ENCODE measurements at regions not wholly inside any gene's neighbourhood (a gene's known extent, or its start where the extent isn't known, plus 50 kb on each side); places are given as distances from the start of the nearest gene placed in this dataset.
"Not testable (repeated sequence)": the region's sequence is repeated elsewhere in the genome, so short reads cannot be mapped to it uniquely, and the experiment has no call there.

DNA sequence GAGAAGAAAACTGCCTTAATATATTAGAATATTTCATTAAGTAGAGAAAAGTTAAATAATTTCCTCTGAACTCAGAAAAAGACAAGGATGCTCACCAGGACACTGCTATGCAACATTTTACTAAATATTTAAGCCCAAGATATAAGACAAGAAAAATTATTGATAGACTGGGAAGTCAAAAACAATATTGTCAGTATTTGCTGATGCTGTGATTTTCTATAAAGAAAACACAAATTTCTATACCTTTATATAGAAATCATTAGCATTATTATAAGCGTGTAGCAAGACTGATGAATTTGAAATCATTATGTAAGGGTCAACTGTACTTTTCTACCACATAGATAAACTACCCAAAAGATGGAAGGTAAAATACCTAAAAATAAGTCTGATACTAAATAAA lies 451.0 kb downstream of the RNF144A start:
- no peak overlapping the region for H3K4me3 ChIP-seq (ENCODE audit: insufficient read length, low read depth)
- TF ChIP-seq YY1 (IDR thresholded peaks at IDR 0.05; ENCODE audit: insufficient read depth, insufficient read length) (no peak), SUZ12 (IDR thresholded peaks at IDR 0.05; ENCODE audit: extremely low read depth, insufficient read depth, insufficient read length) (no peak), ZNF274 (IDR thresholded peaks at IDR 0.05; ENCODE audit: low read depth, low read length) (no peak)
- no peaks in the 10 kb centered on the region for H3K27me3 ChIP-seq (ENCODE audit: insufficient read depth, insufficient read length)

DNA sequence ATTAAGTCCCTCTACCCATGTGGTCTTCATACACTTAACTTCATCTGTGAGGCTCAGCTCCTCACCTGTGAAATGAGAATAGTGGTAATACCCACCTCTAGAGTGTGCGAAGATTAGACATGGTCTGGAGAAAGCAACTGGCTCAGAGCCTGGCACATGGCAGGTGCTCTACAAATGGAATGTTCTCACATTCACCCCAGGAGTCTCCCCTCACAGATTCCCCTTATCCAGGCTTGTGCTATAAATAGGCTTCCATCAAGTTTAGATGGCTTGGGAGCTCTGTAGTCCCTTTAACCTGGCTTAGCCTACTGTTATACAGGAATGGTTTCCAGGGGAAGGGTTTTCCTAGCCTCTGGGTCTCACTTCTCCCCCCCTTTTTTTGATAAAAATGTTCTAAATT lies 455.9 kb downstream of the RNF144A start:
- H3K4me3 ChIP-seq (ENCODE audit: insufficient read length, low read depth): no peak overlapping the region
- no peak for DNase-seq (ENCODE audit: low read depth, low spot score)
- no peak for TF ChIP-seq YY1 (IDR thresholded peaks at IDR 0.05; ENCODE audit: insufficient read depth, insufficient read length)
- TF ChIP-seq SUZ12 (IDR thresholded peaks at IDR 0.05; ENCODE audit: extremely low read depth, insufficient read depth, insufficient read length): no peak
- TF ChIP-seq ZNF274 (IDR thresholded peaks at IDR 0.05; ENCODE audit: low read depth, low read length): no peak

More for the DNA sequence above, 451.0 kb downstream of the RNF144A start:
- H3K4me1 ChIP-seq (ENCODE audit: insufficient read depth, insufficient read length): no peaks in the 10 kb centered on the region
- no peak overlapping the region for H3K9ac ChIP-seq (ENCODE audit: insufficient read length, low read depth)
- no peaks in the 10 kb centered on the region for H3K36me3 ChIP-seq (ENCODE audit: insufficient read depth, insufficient read length, low read length)
- H3K9me3 ChIP-seq (ENCODE audit: insufficient read depth, low read length): no peaks in the 10 kb centered on the region
- DNase-seq (ENCODE audit: low read depth, low spot score): no peak

DNA sequence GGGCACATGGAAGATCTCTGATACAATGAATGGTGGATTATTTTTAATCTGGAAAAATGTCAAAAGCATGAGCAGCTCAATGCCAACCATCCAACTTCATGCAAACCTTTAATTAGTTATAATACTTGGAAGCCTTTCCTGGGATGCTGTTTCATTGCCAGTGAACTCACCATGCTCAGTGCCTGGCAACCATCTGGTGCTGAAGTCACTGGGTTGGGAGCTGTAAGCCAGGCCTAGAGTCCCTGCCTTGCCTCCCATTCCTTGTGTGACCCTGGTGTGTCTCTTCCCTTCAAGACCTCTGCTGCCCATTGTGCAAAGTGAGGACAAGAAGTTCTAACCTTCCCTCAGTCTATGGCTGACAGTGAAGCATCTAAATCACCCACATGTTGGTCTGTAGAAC lies 458.7 kb downstream of the RNF144A start:
- no peak for TF ChIP-seq ZNF274 (IDR thresholded peaks at IDR 0.05; ENCODE audit: low read depth, low read length)
- Histone ChIP-seq H3K9me3 (ENCODE audit: insufficient read depth, low read length) (no peaks in the 10 kb centered on the region), H3K4me1 (ENCODE audit: insufficient read depth, insufficient read length) (no peaks in the 10 kb centered on the region), H3K27me3 (ENCODE audit: insufficient read depth, insufficient read length) (no peaks in the 10 kb centered on the region), H3K4me3 (ENCODE audit: insufficient read length, low read depth) (no peak overlapping the region), H3K36me3 (ENCODE audit: insufficient read depth, insufficient read length, low read length) (no peaks in the 10 kb centered on the region), H3K9ac (ENCODE audit: insufficient read length, low read depth) (no peak overlapping the region)
- no peak for DNase-seq (ENCODE audit: low read depth, low spot score)

More for the DNA sequence above, 455.9 kb downstream of the RNF144A start:
- Histone ChIP-seq H3K9me3 (ENCODE audit: insufficient read depth, low read length) (no peaks in the 10 kb centered on the region), H3K4me1 (ENCODE audit: insufficient read depth, insufficient read length) (no peaks in the 10 kb centered on the region), H3K27me3 (ENCODE audit: insufficient read depth, insufficient read length) (no peaks in the 10 kb centered on the region), H3K9ac (ENCODE audit: insufficient read length, low read depth) (no peak overlapping the region), H3K36me3 (ENCODE audit: insufficient read depth, insufficient read length, low read length) (no peaks in the 10 kb centered on the region)

DNA sequence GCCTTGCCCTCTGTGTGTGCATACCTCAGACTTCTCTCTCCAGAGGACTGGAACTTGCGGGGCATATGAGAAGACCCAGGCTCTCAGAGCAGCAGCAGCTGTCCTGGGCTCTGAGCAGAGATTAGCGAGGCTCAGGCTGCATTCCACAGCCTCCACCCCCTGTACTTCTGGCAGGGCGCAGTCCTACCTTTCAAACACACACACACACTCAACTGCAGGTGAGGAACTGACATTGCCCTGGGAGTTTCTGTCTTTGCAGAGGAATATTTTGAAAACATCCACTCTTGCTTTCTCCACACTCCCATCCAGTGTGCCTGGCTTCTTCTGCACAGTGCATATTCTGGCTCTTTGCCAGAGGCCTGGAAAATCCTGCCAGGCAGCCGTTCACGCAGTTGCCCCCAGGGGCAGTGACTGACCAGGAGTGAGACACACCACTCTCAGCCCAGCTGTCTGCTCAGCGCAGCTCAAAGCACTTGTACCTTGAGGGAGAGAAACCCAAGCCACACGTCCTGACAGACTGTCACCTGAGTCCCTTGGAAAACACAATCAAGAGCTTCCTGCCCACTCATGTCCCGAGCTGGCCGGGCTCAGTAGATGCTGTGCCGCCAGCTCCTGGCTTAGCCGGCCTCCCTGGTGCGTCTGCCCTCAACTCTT lies 460.8 kb downstream of the RNF144A start:
- Histone ChIP-seq H3K4me1 (ENCODE audit: insufficient read depth, insufficient read length) (no peaks in the 10 kb centered on the region), H3K9ac (ENCODE audit: insufficient read length, low read depth) (no peak overlapping the region), H3K27me3 (ENCODE audit: insufficient read depth, insufficient read length) (no peaks in the 10 kb centered on the region), H3K4me3 (ENCODE audit: insufficient read length, low read depth) (no peak overlapping the region), H3K9me3 (ENCODE audit: insufficient read depth, low read length) (no peaks in the 10 kb centered on the region), H3K36me3 (ENCODE audit: insufficient read depth, insufficient read length, low read length) (no peaks in the 10 kb centered on the region)
- TF ChIP-seq SUZ12 (IDR thresholded peaks at IDR 0.05; ENCODE audit: extremely low read depth, insufficient read depth, insufficient read length): no peak
- no peak for TF ChIP-seq ZNF274 (IDR thresholded peaks at IDR 0.05; ENCODE audit: low read depth, low read length)
- TF ChIP-seq YY1 (IDR thresholded peaks at IDR 0.05; ENCODE audit: insufficient read depth, insufficient read length): no peak
- peak; percentile 16 for DNase-seq (ENCODE audit: low read depth, low spot score)

DNA sequence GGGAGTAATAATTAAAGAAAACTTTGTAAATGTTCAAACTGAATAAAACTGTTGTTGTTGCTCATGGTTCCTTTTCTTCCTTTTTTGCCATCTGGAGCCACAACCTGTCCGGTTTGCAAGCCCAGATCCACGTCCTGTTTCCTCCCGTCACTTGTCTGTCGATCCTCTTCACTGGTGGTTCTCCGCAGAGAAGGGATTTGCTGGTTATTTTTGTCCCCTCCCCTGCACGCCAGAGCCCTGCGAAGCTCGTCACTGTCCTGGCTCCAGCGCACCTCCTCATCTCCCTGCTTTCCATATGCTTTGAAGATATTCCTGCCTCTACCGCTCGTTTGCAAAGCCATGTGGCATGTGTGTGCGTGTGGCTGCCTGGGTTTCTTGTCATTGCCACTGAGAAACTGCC lies 461.4 kb downstream of the RNF144A start:
- H3K9ac ChIP-seq (ENCODE audit: insufficient read length, low read depth): no peak overlapping the region
- no peaks in the 10 kb centered on the region for H3K27me3 ChIP-seq (ENCODE audit: insufficient read depth, insufficient read length)
- H3K4me3 ChIP-seq (ENCODE audit: insufficient read length, low read depth): no peak overlapping the region
- no peaks in the 10 kb centered on the region for H3K4me1 ChIP-seq (ENCODE audit: insufficient read depth, insufficient read length)
- H3K9me3 ChIP-seq (ENCODE audit: insufficient read depth, low read length): no peaks in the 10 kb centered on the region
- H3K36me3 ChIP-seq (ENCODE audit: insufficient read depth, insufficient read length, low read length): no peaks in the 10 kb centered on the region
- DNase-seq (ENCODE audit: low read depth, low spot score): no peak
- TF ChIP-seq ZNF274 (IDR thresholded peaks at IDR 0.05; ENCODE audit: low read depth, low read length): no peak
- TF ChIP-seq YY1 (IDR thresholded peaks at IDR 0.05; ENCODE audit: insufficient read depth, insufficient read length): no peak
- TF ChIP-seq SUZ12 (IDR thresholded peaks at IDR 0.05; ENCODE audit: extremely low read depth, insufficient read depth, insufficient read length): no peak

DNA sequence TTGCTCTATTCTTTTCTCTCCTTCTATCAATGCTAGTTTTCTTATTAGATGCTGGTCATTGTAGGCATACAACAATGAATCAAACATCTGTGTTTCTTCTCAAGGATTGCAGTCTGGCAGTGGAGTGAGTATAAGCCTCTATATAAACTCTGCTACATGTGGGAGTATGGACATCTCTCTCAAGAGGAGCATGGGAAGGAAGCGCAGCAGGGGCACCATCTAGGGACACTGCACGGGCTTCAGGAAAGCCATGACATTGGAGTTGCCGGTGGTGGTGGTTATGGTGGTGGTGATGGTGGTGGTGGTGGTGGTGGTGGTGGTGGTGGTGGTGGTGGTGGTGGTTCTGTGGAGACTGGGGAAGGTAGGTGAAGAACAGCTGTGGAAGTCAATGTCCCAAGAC lies 462.6 kb downstream of the RNF144A start:
- no peaks in the 10 kb centered on the region for H3K27me3 ChIP-seq (ENCODE audit: insufficient read depth, insufficient read length)
- no peaks in the 10 kb centered on the region for H3K9me3 ChIP-seq (ENCODE audit: insufficient read depth, low read length)
- H3K4me3 ChIP-seq (ENCODE audit: insufficient read length, low read depth): no peak overlapping the region
- no peak for DNase-seq (ENCODE audit: low read depth, low spot score)
- TF ChIP-seq SUZ12 (IDR thresholded peaks at IDR 0.05; ENCODE audit: extremely low read depth, insufficient read depth, insufficient read length) (no peak), YY1 (IDR thresholded peaks at IDR 0.05; ENCODE audit: insufficient read depth, insufficient read length) (no peak), ZNF274 (IDR thresholded peaks at IDR 0.05; ENCODE audit: low read depth, low read length) (no peak)
- H3K4me1 ChIP-seq (ENCODE audit: insufficient read depth, insufficient read length): no peaks in the 10 kb centered on the region
- H3K36me3 ChIP-seq (ENCODE audit: insufficient read depth, insufficient read length, low read length): no peaks in the 10 kb centered on the region
- H3K9ac ChIP-seq (ENCODE audit: insufficient read length, low read depth): no peak overlapping the region

DNA sequence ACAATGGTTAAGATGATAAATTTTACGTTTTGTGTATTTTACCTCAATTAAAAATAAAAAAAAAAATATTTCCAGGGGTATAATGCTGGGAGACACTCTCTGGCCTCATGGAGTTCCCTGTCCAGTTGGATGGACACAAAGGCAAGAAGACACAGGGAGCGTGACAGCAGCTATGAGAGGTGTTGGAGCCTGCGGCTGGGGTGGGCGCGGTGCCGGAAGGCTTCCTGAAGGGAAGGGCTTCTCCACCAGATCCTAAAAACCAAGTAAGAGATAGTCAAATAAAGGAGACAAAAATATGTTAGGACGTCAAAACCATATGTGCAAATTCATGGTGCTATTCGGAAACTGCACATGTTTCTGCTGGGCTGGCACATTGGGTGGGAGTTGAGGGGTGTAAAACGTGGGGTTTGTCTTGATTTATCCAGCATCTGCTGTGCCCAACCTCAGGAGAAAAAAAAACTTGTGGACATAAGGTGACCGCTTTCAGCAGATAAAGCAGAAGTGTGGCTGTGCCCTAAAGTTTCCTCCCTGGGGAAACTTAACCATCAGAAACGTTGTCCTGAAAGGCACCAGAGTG lies 467.6 kb downstream of the RNF144A start:
- no peaks in the 10 kb centered on the region for H3K36me3 ChIP-seq (ENCODE audit: insufficient read depth, insufficient read length, low read length)
- H3K27me3 ChIP-seq (ENCODE audit: insufficient read depth, insufficient read length): no peaks in the 10 kb centered on the region
- no peak for DNase-seq (ENCODE audit: low read depth, low spot score)
- no peak overlapping the region for H3K9ac ChIP-seq (ENCODE audit: insufficient read length, low read depth)
- H3K9me3 ChIP-seq (ENCODE audit: insufficient read depth, low read length): no peaks in the 10 kb centered on the region
- no peak overlapping the region for H3K4me3 ChIP-seq (ENCODE audit: insufficient read length, low read depth)
- H3K4me1 ChIP-seq (ENCODE audit: insufficient read depth, insufficient read length): no peaks in the 10 kb centered on the region
- TF ChIP-seq ZNF274 (IDR thresholded peaks at IDR 0.05; ENCODE audit: low read depth, low read length) (no peak), YY1 (IDR thresholded peaks at IDR 0.05; ENCODE audit: insufficient read depth, insufficient read length) (no peak), SUZ12 (IDR thresholded peaks at IDR 0.05; ENCODE audit: extremely low read depth, insufficient read depth, insufficient read length) (no peak)

DNA sequence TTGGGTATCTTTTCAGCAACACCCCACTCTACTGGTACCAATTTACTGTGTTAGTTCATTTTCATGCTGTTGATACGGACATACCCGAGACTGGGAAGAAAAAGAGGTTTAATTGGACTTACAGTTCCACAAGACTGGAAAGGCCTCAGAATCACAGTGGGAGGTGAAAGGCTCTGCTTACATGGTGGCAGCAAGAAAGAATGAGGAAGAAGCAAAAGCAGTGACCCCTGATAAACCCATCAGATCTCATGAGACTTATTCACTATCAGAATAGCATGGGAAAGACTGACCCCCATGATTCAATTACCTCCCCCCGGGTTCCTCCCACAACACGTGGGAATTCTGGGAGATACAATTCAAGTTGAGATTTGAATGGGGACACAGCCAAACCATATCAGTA lies 473.1 kb downstream of the RNF144A start:
- H3K4me1 ChIP-seq (ENCODE audit: insufficient read depth, insufficient read length); H3K36me3 ChIP-seq (ENCODE audit: insufficient read depth, insufficient read length, low read length); H3K27me3 ChIP-seq (ENCODE audit: insufficient read depth, insufficient read length); DNase-seq (ENCODE audit: low read depth, low spot score); H3K9me3 ChIP-seq (ENCODE audit: insufficient read depth, low read length); H3K9ac ChIP-seq (ENCODE audit: insufficient read length, low read depth); H3K4me3 ChIP-seq (ENCODE audit: insufficient read length, low read depth): not testable (repeated sequence)

Measured in NT2/D1 (cell line).